ENCODE measurements at regions not wholly inside any gene's neighbourhood (a gene's known extent, or its start where the extent isn't known, plus 50 kb on each side); places are given as distances from the start of the nearest gene placed in this dataset.

DNA sequence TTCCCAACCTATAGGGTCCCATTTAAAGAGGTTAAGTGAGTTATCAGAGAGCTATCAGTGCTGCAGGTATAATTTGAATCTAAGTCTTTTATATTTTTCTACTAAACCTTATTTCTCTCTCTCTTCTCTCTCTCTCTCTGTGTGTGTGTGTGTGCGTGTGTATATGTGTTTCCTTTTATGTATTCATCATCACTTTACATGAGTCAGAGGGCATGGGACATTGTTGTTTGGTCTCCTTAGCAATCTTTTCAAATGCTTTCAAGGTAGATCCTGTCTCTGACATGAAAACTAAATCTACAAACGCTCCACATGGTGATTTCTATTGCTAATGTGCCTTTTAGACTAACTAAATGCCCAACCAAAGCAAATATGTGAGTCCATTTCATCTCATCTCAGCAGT is 459.7 kb downstream of the BTG1 start:
- 85% methylated on average over 2 of the region's 2 CpGs for WGBS
- TF ChIP-seq, protein P1, sequence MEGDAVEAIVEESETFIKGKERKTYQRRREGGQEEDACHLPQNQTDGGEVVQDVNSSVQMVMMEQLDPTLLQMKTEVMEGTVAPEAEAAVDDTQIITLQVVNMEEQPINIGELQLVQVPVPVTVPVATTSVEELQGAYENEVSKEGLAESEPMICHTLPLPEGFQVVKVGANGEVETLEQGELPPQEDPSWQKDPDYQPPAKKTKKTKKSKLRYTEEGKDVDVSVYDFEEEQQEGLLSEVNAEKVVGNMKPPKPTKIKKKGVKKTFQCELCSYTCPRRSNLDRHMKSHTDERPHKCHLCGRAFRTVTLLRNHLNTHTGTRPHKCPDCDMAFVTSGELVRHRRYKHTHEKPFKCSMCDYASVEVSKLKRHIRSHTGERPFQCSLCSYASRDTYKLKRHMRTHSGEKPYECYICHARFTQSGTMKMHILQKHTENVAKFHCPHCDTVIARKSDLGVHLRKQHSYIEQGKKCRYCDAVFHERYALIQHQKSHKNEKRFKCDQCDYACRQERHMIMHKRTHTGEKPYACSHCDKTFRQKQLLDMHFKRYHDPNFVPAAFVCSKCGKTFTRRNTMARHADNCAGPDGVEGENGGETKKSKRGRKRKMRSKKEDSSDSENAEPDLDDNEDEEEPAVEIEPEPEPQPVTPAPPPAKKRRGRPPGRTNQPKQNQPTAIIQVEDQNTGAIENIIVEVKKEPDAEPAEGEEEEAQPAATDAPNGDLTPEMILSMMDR (IDR thresholded peaks at IDR 0.05): no peak
- no peak for TF ChIP-seq POLR2A (IDR thresholded peaks at IDR 0.05)
- no peak for TF ChIP-seq POLR2AphosphoS5 (IDR thresholded peaks at IDR 0.05)
- Histone ChIP-seq H3K4me1 (replicated peaks) (no peaks in the 10 kb centered on the region), H3K27ac (no peak overlapping the region), H3K9me3 (no peaks in the 10 kb centered on the region), H3K27me3 (replicated peaks; ENCODE audit: insufficient read depth) (no peaks in the 10 kb centered on the region), H3K36me3 (no peaks in the 10 kb centered on the region), H3K4me3 (no peak overlapping the region)
- DNase-seq (ENCODE audit: low spot score): no peak
- intact Hi-C loops (cut with DNase I): no loop called here

DNA sequence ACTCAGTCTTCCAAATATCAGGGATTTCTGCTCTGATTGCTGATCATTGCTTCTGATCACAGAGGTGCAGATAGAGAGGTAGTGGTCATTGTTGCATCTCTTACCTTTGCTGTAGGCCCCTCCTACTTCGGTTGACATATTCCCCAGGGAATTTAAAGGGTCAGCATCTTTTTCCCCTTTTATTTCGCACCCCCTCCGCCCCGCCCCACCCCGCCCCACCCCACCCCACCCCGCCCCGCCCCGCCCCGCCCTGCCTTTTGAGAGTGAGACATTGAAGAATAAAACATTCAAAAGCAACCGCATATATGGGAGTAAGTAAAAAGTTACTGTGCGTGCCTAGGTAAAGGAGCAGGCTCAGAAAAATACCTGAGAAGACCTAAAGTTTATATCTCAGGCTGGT is 463.9 kb downstream of the BTG1 start:
- no peak for DNase-seq (ENCODE audit: low spot score)
- Histone ChIP-seq H3K4me1 (replicated peaks) (no peaks in the 10 kb centered on the region), H3K4me3 (no peak overlapping the region), H3K27me3 (replicated peaks; ENCODE audit: insufficient read depth) (no peaks in the 10 kb centered on the region), H3K36me3 (no peaks in the 10 kb centered on the region), H3K27ac (no peak overlapping the region), H3K9me3 (no peaks in the 10 kb centered on the region)
- 91% methylated on average over 11 of the region's 11 CpGs for WGBS
- intact Hi-C loops (cut with DNase I): no loop called here
- TF ChIP-seq, protein P1 (IDR thresholded peaks at IDR 0.05): no peak
- TF ChIP-seq POLR2AphosphoS5 (IDR thresholded peaks at IDR 0.05) (no peak), POLR2A (IDR thresholded peaks at IDR 0.05) (no peak)

DNA sequence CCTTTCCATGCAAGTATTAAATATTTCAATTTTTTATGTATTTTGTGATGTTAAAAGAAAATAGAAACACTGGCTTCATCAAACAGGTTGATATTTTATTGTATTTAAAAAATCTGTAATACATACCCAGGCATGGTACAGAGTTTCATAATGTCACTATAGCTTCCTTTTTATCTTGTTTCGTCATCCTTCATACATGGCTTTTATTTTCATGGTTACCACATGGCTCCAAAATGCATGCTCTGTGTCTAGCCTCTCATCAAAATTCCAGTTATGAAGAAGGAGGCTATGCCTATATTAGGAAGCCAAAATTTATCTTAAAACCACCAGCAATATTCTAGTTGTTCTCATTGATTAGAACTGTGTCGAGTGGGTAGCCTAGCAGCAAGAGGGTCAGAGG is 464.8 kb downstream of the BTG1 start:
- WGBS: 80% methylated on average over 2 of the region's 2 CpGs
- intact Hi-C loops (cut with DNase I): no loop called here
- Histone ChIP-seq H3K36me3 (no peaks in the 10 kb centered on the region), H3K4me1 (replicated peaks) (no peaks in the 10 kb centered on the region), H3K27ac (no peak overlapping the region), H3K9me3 (no peaks in the 10 kb centered on the region), H3K27me3 (replicated peaks; ENCODE audit: insufficient read depth) (no peaks in the 10 kb centered on the region), H3K4me3 (no peak overlapping the region)
- no peak for DNase-seq (ENCODE audit: low spot score)
- TF ChIP-seq POLR2AphosphoS5 (IDR thresholded peaks at IDR 0.05): no peak
- no peak for TF ChIP-seq POLR2A (IDR thresholded peaks at IDR 0.05)
- TF ChIP-seq, protein P1 (IDR thresholded peaks at IDR 0.05): no peak

DNA sequence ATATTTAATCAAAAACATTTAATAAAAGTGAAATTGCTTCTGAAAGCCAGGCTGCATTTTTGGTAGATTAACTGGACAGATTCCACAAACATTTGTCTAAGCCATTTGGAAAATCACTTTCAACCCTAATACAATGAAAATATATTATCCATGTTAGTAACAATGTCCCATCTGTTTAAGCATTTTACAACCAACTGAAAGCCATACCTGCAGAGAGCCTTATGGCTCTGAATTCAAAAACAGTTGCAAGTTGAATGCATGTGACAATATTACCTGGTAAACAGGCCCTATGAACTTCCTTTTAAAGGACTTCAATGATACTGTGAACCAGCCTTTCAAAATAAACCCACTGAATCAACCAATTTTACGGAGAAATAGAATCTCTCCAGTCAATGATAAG is 468.1 kb downstream of the BTG1 start:
- Histone ChIP-seq H3K4me1 (replicated peaks) (no peaks in the 10 kb centered on the region), H3K27ac (no peak overlapping the region), H3K9me3 (no peaks in the 10 kb centered on the region), H3K36me3 (no peaks in the 10 kb centered on the region), H3K4me3 (no peak overlapping the region), H3K27me3 (replicated peaks; ENCODE audit: insufficient read depth) (no peaks in the 10 kb centered on the region)
- TF ChIP-seq POLR2AphosphoS5 (IDR thresholded peaks at IDR 0.05) (no peak), POLR2A (IDR thresholded peaks at IDR 0.05) (no peak)
- TF ChIP-seq, protein P1 (IDR thresholded peaks at IDR 0.05): no peak
- DNase-seq (ENCODE audit: low spot score): no peak
- intact Hi-C loops (cut with DNase I): no loop called here
- 90% methylated on average over 1 of the region's 1 CpG for WGBS

DNA sequence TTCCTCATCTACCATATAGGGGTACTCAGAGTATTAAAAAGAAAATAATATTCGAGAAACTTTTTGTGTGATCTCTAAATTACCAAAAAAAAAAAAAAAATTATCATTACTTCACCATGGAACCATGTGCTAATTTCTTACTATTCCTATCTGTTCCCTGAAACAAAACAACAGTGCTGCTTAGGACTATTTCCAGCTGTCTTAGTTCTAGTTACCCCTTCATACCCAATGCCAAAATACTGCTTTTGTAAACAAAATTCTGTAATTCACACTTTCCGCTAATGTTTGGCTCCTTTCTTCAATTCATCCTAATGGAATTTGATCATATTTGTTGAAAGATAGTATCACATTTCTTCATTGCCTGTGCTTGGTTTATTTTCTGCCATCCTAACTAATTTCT is 470.2 kb downstream of the BTG1 start:
- intact Hi-C loops (cut with DNase I): no loop called here
- Histone ChIP-seq H3K9me3 (no peaks in the 10 kb centered on the region), H3K36me3 (no peaks in the 10 kb centered on the region), H3K27me3 (replicated peaks; ENCODE audit: insufficient read depth) (no peaks in the 10 kb centered on the region), H3K4me1 (replicated peaks) (no peaks in the 10 kb centered on the region), H3K27ac (no peak overlapping the region), H3K4me3 (no peak overlapping the region)
- WGBS: 64% methylated on average over 2 of the region's 2 CpGs
- DNase-seq (ENCODE audit: low spot score): no peak
- TF ChIP-seq, protein P1 (IDR thresholded peaks at IDR 0.05): no peak
- TF ChIP-seq POLR2AphosphoS5 (IDR thresholded peaks at IDR 0.05) (no peak), POLR2A (IDR thresholded peaks at IDR 0.05) (no peak)
